Suprapubic skin (tissue), 4 donors: ENCODE measurements at regions not wholly inside any gene's neighbourhood (a gene's known extent, or its start where the extent isn't known, plus 50 kb on each side); places are given as distances from the start of the nearest gene placed in this dataset.
"Not testable (repeated sequence)": the region's sequence is repeated elsewhere in the genome, so short reads cannot be mapped to it uniquely, and the experiment has no call there.

ENCODE experiments used
- POLR2A ChIP-seq, 2 donors: fragments of 450-650 bp; IDR thresholded peaks; one replicate each; pipeline ENCODE4 v1.6.1; 2017; ENCODE audit warnings: antibody characterized with exemption in 2 of 2, mild to moderate bottlenecking in 2 of 2, moderate library complexity in 2 of 2
- POLR2AphosphoS5 ChIP-seq, 3 donors: sonication (generic); formaldehyde crosslinking; IDR thresholded peaks; one replicate each; pipeline ENCODE4 v1.6.1; 2017; ENCODE audit warnings: antibody characterized with exemption in 3 of 3
- TF ChIP-seq, protein P1 (sequence below), 2 donors: fragments of 200-600 bp in 1 of 2; fragments of 450-650 bp in 1 of 2; sonication (generic) in 1 of 2; IDR thresholded peaks; one replicate each; pipeline ENCODE4 v1.5.1; 2016 to 2019; ENCODE audit warnings: antibody characterized with exemption in 2 of 2, mild to moderate bottlenecking in 1 of 2, moderate library complexity in 1 of 2

DNA sequence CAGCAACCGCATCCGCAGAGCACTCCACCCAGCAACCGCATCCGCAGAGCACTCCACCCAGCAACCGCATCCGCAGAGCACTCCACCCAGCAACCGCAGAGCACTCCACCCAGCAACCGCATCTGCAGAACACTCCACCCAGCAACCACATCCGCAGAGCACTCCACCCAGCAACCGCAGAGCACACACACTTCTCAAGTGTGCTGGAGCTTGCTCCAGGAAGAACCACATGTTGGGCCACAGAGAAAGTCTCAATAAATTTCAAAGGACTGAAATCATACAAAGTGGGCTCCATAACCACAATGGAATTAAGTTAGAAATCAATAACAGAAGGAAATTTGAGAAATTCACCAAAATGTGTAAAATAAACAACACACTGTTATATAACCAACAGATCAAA is 88.4 kb upstream of the FAM20C start:
- not testable (repeated sequence) for TF ChIP-seq POLR2AphosphoS5, POLR2A (IDR thresholded peaks at IDR 0.05)
- TF ChIP-seq, protein P1, sequence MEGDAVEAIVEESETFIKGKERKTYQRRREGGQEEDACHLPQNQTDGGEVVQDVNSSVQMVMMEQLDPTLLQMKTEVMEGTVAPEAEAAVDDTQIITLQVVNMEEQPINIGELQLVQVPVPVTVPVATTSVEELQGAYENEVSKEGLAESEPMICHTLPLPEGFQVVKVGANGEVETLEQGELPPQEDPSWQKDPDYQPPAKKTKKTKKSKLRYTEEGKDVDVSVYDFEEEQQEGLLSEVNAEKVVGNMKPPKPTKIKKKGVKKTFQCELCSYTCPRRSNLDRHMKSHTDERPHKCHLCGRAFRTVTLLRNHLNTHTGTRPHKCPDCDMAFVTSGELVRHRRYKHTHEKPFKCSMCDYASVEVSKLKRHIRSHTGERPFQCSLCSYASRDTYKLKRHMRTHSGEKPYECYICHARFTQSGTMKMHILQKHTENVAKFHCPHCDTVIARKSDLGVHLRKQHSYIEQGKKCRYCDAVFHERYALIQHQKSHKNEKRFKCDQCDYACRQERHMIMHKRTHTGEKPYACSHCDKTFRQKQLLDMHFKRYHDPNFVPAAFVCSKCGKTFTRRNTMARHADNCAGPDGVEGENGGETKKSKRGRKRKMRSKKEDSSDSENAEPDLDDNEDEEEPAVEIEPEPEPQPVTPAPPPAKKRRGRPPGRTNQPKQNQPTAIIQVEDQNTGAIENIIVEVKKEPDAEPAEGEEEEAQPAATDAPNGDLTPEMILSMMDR (IDR thresholded peaks at IDR 0.05), result not testable (repeated sequence)
